Smooth muscle cell (in vitro differentiated cells): ENCODE measurements at regions not wholly inside any gene's neighbourhood (a gene's known extent, or its start where the extent isn't known, plus 50 kb on each side); places are given as distances from the start of the nearest gene placed in this dataset.

Experiments used
- DNase-seq: peaks from one replicate; lab custom pipeline; 2025; ENCODE audit not compliant: unreplicated experiment; lab: John Stamatoyannopoulos, UW
- H2AFZ ChIP-seq: fragments of 200-600 bp; sonication (generic); 2 replicates; pipeline ENCODE4 v1.6.0; 2016; ENCODE audit warnings: antibody characterized with exemption, low read depth, mild to moderate bottlenecking
- H3F3A ChIP-seq: fragments of 200-600 bp; sonication (generic); 2 replicates; pipeline ENCODE4 v1.6.0; 2017; ENCODE audit warnings: antibody characterized with exemption, low read depth
- H3K27ac ChIP-seq: fragments of 200-600 bp; sonication (generic); 2 replicates; pipeline ENCODE4 v1.5.1; 2016; ENCODE audit warnings: low read depth, mild to moderate bottlenecking
- H3K27me3 ChIP-seq: fragments of 200-600 bp; sonication (generic); 2 replicates; pipeline ENCODE4 v1.6.1; 2016; ENCODE audit warnings: low read depth, mild to moderate bottlenecking
- H3K36me3 ChIP-seq: fragments of 200-600 bp; sonication (generic); 2 replicates; pipeline ENCODE4 v1.5.1; 2016; ENCODE audit warnings: low read depth
- H3K4me1 ChIP-seq: fragments of 200-600 bp; sonication (generic); 2 replicates; pipeline ENCODE4 v1.5.1; 2016; ENCODE audit warnings: low read depth
- H3K4me2 ChIP-seq: fragments of 200-600 bp; sonication (generic); 2 replicates; pipeline ENCODE4 v1.6.0; 2016; ENCODE audit warnings: mild to moderate bottlenecking
- H3K4me3 ChIP-seq: fragments of 200-600 bp; sonication (generic); 2 replicates; pipeline ENCODE4 v1.5.1; 2016; ENCODE audit warnings: mild to moderate bottlenecking
- H3K79me2 ChIP-seq: fragments of 200-600 bp; sonication (generic); 2 replicates; pipeline ENCODE4 v1.6.0; 2016; ENCODE audit warnings: low read depth, mild to moderate bottlenecking
- H3K9ac ChIP-seq: fragments of 200-600 bp; sonication (generic); 2 replicates; pipeline ENCODE4 v1.6.0; 2016; ENCODE audit warnings: low read depth
- H3K9me3 ChIP-seq: fragments of 200-600 bp; sonication (generic); replicated peaks from 2 replicates; pipeline ENCODE4 v1.5.1; 2016; ENCODE audit warnings: low read depth
- H4K20me1 ChIP-seq: fragments of 200-600 bp; sonication (generic); 2 replicates; pipeline ENCODE4 v1.6.0; 2016; ENCODE audit warnings: low read depth
- WGBS: methylation state at CpG from one replicate; pipeline ENCODE4 v1.1.7; 2016; ENCODE audit warnings: low lambda C conversion rate; 5-methylcytosine and 5-hydroxymethylcytosine counted together
- TF ChIP-seq, protein P1 (sequence below): fragments of 200-600 bp; sonication (generic); IDR thresholded peaks from 2 replicates; pipeline ENCODE4 v1.5.1; 2017; ENCODE audit warnings: borderline replicate concordance, mild to moderate bottlenecking, antibody characterized with exemption; ENCODE audit not compliant: insufficient read depth, poor library complexity, severe bottlenecking

DNA sequence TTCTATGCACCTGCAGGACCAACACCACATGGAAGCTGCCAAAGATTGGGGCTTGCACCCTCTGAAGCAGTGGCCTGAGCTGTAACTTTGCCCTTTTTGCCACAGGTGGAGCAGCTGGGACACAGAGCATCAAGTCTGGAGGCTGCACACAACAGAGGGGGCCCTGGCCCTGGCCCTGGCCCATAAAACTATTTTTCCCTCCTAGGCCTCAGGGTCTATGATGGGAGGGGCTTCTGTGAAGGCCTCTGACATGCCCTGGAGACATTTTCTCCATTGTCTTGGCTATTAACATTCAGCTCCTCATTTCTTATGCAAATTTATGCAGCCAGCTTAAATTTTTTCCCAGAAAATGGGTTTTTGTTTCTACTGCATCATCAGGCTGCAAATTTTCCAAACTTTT, 335.5 kb downstream of the ARPP21 start:
- H3F3A ChIP-seq, result no peaks in the 10 kb centered on the region
- TF ChIP-seq, protein P1, sequence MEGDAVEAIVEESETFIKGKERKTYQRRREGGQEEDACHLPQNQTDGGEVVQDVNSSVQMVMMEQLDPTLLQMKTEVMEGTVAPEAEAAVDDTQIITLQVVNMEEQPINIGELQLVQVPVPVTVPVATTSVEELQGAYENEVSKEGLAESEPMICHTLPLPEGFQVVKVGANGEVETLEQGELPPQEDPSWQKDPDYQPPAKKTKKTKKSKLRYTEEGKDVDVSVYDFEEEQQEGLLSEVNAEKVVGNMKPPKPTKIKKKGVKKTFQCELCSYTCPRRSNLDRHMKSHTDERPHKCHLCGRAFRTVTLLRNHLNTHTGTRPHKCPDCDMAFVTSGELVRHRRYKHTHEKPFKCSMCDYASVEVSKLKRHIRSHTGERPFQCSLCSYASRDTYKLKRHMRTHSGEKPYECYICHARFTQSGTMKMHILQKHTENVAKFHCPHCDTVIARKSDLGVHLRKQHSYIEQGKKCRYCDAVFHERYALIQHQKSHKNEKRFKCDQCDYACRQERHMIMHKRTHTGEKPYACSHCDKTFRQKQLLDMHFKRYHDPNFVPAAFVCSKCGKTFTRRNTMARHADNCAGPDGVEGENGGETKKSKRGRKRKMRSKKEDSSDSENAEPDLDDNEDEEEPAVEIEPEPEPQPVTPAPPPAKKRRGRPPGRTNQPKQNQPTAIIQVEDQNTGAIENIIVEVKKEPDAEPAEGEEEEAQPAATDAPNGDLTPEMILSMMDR, result no peak
- H3K27me3 ChIP-seq, result no peaks in the 10 kb centered on the region
- no peak overlapping the region for H2AFZ ChIP-seq
- DNase-seq, result no peak
- no peak overlapping the region for H3K4me2 ChIP-seq
- no peaks in the 10 kb centered on the region for H3K79me2 ChIP-seq
- H4K20me1 ChIP-seq, result no peaks in the 10 kb centered on the region
- no peak overlapping the region for H3K4me3 ChIP-seq
- H3K4me1 ChIP-seq, result no peaks in the 10 kb centered on the region
- H3K27ac ChIP-seq, result no peak overlapping the region
- H3K9ac ChIP-seq, result no peak overlapping the region
- no peaks in the 10 kb centered on the region for H3K36me3 ChIP-seq
- no peaks in the 10 kb centered on the region for H3K9me3 ChIP-seq

DNA sequence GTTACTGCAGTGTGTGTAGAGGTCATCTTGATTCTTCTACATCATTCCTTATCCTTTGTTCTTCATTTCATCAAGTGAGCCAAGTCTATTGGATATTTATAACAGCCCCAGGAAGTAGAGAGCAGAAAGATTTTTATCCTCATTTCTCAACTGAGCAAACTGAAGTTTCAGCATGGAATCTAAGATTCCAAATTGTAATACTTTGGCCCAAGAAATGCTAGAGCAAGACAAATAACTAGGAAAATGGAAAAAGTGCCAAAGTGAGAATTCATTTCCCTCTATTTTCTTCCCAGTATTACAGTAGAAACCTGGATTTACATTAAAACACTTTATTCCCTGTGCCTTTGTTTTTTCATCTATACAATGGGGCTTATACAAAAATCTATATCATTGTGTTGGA, 346.8 kb downstream of the ARPP21 start:
- Histone ChIP-seq H3K4me1 (no peaks in the 10 kb centered on the region), H3K9me3 (no peaks in the 10 kb centered on the region), H3K27me3 (peaks cover 5% of the 10 kb centered on the region), H2AFZ (no peak overlapping the region), H3K9ac (no peak overlapping the region), H3K27ac (no peak overlapping the region), H3K79me2 (no peaks in the 10 kb centered on the region), H4K20me1 (no peaks in the 10 kb centered on the region), H3F3A (no peaks in the 10 kb centered on the region), H3K4me3 (no peak overlapping the region), H3K36me3 (no peaks in the 10 kb centered on the region), H3K4me2 (no peak overlapping the region)
- no peak for DNase-seq
- TF ChIP-seq, protein P1, result no peak

DNA sequence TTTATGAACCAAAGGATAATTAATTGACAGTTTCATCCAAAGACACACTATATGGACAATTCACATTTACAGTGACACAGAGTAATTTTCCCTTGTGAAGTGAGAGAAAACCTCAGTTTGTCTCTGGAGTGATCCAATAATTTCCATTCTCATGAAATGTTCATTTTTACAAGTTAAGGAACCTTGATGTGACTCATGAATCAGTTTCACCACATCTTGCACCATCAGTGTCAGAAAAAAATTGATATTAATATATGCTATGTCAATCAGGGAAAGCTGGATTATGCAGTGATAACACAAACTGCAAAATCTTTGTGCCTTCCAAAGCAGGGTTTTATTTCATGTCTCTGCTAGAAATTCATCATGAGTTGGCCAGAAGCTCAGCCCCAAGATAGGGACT, 348.1 kb downstream of the ARPP21 start:
- no peak overlapping the region for H3K27ac ChIP-seq
- H3K79me2 ChIP-seq, result no peaks in the 10 kb centered on the region
- no peak for DNase-seq
- no peaks in the 10 kb centered on the region for H3K9me3 ChIP-seq
- no peak overlapping the region for H3K4me2 ChIP-seq
- H3K27me3 ChIP-seq, result peaks cover 5% of the 10 kb centered on the region
- H3K9ac ChIP-seq, result no peak overlapping the region
- no peak overlapping the region for H3K4me3 ChIP-seq
- H3K36me3 ChIP-seq, result no peaks in the 10 kb centered on the region
- H3K4me1 ChIP-seq, result no peaks in the 10 kb centered on the region
- H2AFZ ChIP-seq, result no peak overlapping the region
- no peaks in the 10 kb centered on the region for H4K20me1 ChIP-seq
- TF ChIP-seq, protein P1, result no peak
- no peaks in the 10 kb centered on the region for H3F3A ChIP-seq

DNA sequence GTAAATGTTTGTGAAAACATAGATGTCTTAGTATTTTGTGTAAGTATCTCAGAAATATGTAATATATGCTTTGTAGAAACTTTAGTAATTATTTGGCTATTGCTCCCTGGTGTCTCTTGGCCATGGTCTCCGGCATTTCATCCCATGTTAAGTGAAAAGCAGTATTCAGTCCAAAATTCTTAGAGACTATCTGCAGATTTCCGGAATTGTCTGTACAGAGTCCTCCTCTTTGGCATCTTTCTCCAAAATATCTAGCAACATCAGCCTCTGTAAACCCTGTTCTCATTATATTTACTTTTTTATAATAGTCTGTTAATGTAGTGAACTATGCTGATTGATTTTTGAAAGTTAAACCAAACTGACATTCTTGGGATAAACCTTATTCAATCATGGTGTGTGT, 352.7 kb downstream of the ARPP21 start:
- Histone ChIP-seq H3K79me2 (no peaks in the 10 kb centered on the region), H3K4me1 (no peaks in the 10 kb centered on the region), H3K27me3 (no peaks in the 10 kb centered on the region), H3K4me2 (no peak overlapping the region), H3K9me3 (no peaks in the 10 kb centered on the region), H3K4me3 (no peak overlapping the region), H3F3A (no peaks in the 10 kb centered on the region), H3K27ac (no peak overlapping the region), H3K9ac (no peak overlapping the region), H3K36me3 (no peaks in the 10 kb centered on the region), H2AFZ (no peak overlapping the region), H4K20me1 (no peaks in the 10 kb centered on the region)
- TF ChIP-seq, protein P1, result no peak
- DNase-seq, result no peak
- 89% methylated on average over 2 of the region's 2 CpGs for WGBS
